ENCODE measurements at regions not wholly inside any gene's neighbourhood (a gene's known extent, or its start where the extent isn't known, plus 50 kb on each side); places are given as distances from the start of the nearest gene placed in this dataset.

DNA sequence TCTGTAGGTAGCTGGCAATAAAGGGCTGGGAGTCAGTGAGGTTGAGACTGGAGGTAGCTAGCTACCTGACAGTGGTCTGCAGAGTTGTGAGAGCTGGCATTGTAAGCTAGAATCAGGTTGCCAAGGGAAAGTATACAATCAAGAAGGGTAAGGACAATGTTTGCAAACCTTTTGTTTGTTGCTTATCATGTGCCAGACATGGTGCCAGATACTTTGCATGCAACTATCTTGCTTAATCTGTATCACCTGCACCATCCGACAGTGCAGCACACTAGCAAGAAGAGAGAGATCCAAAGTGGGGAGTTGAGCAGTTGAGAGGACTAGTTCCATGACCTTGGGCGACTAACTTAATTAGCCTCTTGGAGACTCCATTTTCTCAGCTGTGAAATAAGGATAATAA is 236.4 kb downstream of the PDCD6IP start:
- Histone ChIP-seq H3K4me1 (ENCODE audit: control insufficient read depth, insufficient read depth, low read length) (no peaks in the 10 kb centered on the region), H3K4me3 (no peak overlapping the region), H4K20me1 (ENCODE audit: control insufficient read depth, insufficient read depth) (no peaks in the 10 kb centered on the region), H3K27me3 (replicated peaks in 1 of 2; ENCODE audit: control insufficient read depth in 2 of 2, insufficient read depth in 2 of 2, low read length in 1 of 2) (no peaks in the 10 kb centered on the region), H3K79me2 (ENCODE audit: control insufficient read depth, insufficient read depth, low read length) (no peaks in the 10 kb centered on the region), H3K4me2 (ENCODE audit: control insufficient read depth, insufficient read depth) (no peak overlapping the region), H3K36me3 (ENCODE audit: control insufficient read depth in 2 of 2, insufficient read depth in 2 of 2, low read length in 1 of 2) (no peaks in the 10 kb centered on the region), H3K9me3 (replicated peaks; ENCODE audit: control insufficient read depth, insufficient read depth, low read length) (no peaks in the 10 kb centered on the region; the same call in 2 of the 3 replicates), H3K9ac (ENCODE audit: control insufficient read depth, insufficient read depth, low read length) (no peak overlapping the region), H2AFZ (ENCODE audit: control insufficient read depth, low read depth, low read length) (no peak overlapping the region), H3K27ac (ENCODE audit: control insufficient read depth, insufficient read depth) (no peak overlapping the region)
- in situ Hi-C loops (cut with MboI), result no loop called here
- BruUV-seq (replicated peaks), result no TSS peak
- POLR2A ChIA-PET, result interaction anchor here (1.0 kb wide), 1 partner anchor 11 kb away, joined by 3 read pairs; no protein-coding TSS in a partner anchor
- CTCF ChIA-PET, result no interaction called here
- FAIRE-seq, result no peak
- no peak for ATAC-seq
- RAD21 ChIA-PET (ENCODE audit: unreplicated experiment), result no interaction called here
- 67% methylated on average over 2 of the region's 2 CpGs for WGBS (ENCODE audit: insufficient coverage, insufficient replicate concordance, low lambda C conversion rate, missing lambda C conversion rate)
- intact Hi-C loops (cut with micrococcal nuclease; ENCODE audit: unreplicated experiment), result no loop called here
- no peak for DNase-seq (ENCODE audit: low read depth, low spot score)
- SMC1A ChIA-PET (ENCODE audit: uncharacterized antibody, unreplicated experiment), result interaction anchor here (1.1 kb wide), 1 partner anchor 18 kb away, joined by 3 read pairs; no protein-coding TSS in a partner anchor
- TF ChIP-seq RFX5 (IDR thresholded peaks at IDR 0.05; ENCODE audit: low read depth, low read length) (no peak), EP300 (IDR thresholded peaks at IDR 0.05; ENCODE audit: borderline replicate concordance in 1 of 2, control insufficient read depth in 1 of 2, low read depth in 2 of 2, low read length in 2 of 2) (no peak), HDGF (IDR thresholded peaks at IDR 0.05) (no peak), KDM1A (IDR thresholded peaks at IDR 0.05; ENCODE audit: borderline replicate concordance) (no peak), YY1 (IDR thresholded peaks at IDR 0.05; ENCODE audit: low read depth, low read length) (no peak)
- TF ChIP-seq, protein P1, sequence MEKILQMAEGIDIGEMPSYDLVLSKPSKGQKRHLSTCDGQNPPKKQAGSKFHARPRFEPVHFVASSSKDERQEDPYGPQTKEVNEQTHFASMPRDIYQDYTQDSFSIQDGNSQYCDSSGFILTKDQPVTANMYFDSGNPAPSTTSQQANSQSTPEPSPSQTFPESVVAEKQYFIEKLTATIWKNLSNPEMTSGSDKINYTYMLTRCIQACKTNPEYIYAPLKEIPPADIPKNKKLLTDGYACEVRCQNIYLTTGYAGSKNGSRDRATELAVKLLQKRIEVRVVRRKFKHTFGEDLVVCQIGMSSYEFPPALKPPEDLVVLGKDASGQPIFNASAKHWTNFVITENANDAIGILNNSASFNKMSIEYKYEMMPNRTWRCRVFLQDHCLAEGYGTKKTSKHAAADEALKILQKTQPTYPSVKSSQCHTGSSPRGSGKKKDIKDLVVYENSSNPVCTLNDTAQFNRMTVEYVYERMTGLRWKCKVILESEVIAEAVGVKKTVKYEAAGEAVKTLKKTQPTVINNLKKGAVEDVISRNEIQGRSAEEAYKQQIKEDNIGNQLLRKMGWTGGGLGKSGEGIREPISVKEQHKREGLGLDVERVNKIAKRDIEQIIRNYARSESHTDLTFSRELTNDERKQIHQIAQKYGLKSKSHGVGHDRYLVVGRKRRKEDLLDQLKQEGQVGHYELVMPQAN (conservative IDR thresholded peaks at IDR 0.05), result no peak
- TF ChIP-seq, protein P2, sequence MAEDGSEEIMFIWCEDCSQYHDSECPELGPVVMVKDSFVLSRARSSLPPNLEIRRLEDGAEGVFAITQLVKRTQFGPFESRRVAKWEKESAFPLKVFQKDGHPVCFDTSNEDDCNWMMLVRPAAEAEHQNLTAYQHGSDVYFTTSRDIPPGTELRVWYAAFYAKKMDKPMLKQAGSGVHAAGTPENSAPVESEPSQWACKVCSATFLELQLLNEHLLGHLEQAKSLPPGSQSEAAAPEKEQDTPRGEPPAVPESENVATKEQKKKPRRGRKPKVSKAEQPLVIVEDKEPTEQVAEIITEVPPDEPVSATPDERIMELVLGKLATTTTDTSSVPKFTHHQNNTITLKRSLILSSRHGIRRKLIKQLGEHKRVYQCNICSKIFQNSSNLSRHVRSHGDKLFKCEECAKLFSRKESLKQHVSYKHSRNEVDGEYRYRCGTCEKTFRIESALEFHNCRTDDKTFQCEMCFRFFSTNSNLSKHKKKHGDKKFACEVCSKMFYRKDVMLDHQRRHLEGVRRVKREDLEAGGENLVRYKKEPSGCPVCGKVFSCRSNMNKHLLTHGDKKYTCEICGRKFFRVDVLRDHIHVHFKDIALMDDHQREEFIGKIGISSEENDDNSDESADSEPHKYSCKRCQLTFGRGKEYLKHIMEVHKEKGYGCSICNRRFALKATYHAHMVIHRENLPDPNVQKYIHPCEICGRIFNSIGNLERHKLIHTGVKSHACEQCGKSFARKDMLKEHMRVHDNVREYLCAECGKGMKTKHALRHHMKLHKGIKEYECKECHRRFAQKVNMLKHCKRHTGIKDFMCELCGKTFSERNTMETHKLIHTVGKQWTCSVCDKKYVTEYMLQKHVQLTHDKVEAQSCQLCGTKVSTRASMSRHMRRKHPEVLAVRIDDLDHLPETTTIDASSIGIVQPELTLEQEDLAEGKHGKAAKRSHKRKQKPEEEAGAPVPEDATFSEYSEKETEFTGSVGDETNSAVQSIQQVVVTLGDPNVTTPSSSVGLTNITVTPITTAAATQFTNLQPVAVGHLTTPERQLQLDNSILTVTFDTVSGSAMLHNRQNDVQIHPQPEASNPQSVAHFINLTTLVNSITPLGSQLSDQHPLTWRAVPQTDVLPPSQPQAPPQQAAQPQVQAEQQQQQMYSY (CRISPR knock-in tag; IDR thresholded peaks at IDR 0.05), result no peak
- TF ChIP-seq, protein P3, sequence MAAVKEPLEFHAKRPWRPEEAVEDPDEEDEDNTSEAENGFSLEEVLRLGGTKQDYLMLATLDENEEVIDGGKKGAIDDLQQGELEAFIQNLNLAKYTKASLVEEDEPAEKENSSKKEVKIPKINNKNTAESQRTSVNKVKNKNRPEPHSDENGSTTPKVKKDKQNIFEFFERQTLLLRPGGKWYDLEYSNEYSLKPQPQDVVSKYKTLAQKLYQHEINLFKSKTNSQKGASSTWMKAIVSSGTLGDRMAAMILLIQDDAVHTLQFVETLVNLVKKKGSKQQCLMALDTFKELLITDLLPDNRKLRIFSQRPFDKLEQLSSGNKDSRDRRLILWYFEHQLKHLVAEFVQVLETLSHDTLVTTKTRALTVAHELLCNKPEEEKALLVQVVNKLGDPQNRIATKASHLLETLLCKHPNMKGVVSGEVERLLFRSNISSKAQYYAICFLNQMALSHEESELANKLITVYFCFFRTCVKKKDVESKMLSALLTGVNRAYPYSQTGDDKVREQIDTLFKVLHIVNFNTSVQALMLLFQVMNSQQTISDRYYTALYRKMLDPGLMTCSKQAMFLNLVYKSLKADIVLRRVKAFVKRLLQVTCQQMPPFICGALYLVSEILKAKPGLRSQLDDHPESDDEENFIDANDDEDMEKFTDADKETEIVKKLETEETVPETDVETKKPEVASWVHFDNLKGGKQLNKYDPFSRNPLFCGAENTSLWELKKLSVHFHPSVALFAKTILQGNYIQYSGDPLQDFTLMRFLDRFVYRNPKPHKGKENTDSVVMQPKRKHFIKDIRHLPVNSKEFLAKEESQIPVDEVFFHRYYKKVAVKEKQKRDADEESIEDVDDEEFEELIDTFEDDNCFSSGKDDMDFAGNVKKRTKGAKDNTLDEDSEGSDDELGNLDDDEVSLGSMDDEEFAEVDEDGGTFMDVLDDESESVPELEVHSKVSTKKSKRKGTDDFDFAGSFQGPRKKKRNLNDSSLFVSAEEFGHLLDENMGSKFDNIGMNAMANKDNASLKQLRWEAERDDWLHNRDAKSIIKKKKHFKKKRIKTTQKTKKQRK (IDR thresholded peaks at IDR 0.05; ENCODE audit: low read depth, low read length), result no peak
- TF ChIP-seq, protein P4, sequence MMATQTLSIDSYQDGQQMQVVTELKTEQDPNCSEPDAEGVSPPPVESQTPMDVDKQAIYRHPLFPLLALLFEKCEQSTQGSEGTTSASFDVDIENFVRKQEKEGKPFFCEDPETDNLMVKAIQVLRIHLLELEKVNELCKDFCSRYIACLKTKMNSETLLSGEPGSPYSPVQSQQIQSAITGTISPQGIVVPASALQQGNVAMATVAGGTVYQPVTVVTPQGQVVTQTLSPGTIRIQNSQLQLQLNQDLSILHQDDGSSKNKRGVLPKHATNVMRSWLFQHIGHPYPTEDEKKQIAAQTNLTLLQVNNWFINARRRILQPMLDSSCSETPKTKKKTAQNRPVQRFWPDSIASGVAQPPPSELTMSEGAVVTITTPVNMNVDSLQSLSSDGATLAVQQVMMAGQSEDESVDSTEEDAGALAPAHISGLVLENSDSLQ (IDR thresholded peaks at IDR 0.05), result no peak
